ENCODE measurements at regions not wholly inside any gene's neighbourhood (a gene's known extent, or its start where the extent isn't known, plus 50 kb on each side); places are given as distances from the start of the nearest gene placed in this dataset.

DNA sequence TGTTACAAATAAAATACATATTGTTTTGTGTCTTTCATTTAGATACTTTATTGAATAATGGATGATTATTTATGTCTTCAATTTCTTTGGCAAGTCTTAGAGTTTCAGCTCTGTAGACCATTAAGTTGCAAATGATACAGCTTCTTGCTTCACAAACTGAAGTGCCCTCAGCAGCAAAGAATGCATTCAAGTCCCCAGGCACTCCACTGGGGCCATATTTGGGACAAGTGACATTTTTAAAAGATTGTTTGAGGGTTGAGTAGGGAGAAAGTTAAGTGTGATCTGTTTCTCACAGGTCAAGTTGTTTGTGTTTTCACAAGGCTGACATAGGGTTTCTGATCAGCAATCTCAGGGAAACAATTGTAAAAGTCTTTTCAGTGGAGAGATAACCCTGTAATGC is 400.7 kb downstream of the PLA2G4A start:
- TF ChIP-seq, protein P1, sequence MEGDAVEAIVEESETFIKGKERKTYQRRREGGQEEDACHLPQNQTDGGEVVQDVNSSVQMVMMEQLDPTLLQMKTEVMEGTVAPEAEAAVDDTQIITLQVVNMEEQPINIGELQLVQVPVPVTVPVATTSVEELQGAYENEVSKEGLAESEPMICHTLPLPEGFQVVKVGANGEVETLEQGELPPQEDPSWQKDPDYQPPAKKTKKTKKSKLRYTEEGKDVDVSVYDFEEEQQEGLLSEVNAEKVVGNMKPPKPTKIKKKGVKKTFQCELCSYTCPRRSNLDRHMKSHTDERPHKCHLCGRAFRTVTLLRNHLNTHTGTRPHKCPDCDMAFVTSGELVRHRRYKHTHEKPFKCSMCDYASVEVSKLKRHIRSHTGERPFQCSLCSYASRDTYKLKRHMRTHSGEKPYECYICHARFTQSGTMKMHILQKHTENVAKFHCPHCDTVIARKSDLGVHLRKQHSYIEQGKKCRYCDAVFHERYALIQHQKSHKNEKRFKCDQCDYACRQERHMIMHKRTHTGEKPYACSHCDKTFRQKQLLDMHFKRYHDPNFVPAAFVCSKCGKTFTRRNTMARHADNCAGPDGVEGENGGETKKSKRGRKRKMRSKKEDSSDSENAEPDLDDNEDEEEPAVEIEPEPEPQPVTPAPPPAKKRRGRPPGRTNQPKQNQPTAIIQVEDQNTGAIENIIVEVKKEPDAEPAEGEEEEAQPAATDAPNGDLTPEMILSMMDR (IDR thresholded peaks at IDR 0.05) = no peak
- TF ChIP-seq POLR2A (IDR thresholded peaks at IDR 0.05) = no peak

Data from esophagus squamous epithelium (tissue), 4 donors.